Nephron progenitor cell (in vitro differentiated cells): ENCODE measurements at regions not wholly inside any gene's neighbourhood (a gene's known extent, or its start where the extent isn't known, plus 50 kb on each side); places are given as distances from the start of the nearest gene placed in this dataset.

Experiments
- DNase-seq: peaks from one replicate; pipeline ENCODE4 v3.0.0; 2021
- H3K27ac Mint-ChIP-seq: 2 replicates; pipeline ENCODE4 v1.8.0; 2021; ENCODE audit warnings: mild to moderate bottlenecking, moderate library complexity, mixed read lengths
- H3K27me3 Mint-ChIP-seq: 2 replicates; pipeline ENCODE4 v1.8.0; 2021; ENCODE audit warnings: mild to moderate bottlenecking, low read depth, mixed read lengths; ENCODE audit not compliant: poor library complexity
- H3K36me3 Mint-ChIP-seq: 2 replicates; pipeline ENCODE4 v1.8.0; 2021; ENCODE audit warnings: low read depth, mixed read lengths
- H3K4me1 Mint-ChIP-seq: 2 replicates; pipeline ENCODE4 v1.8.0; 2021; ENCODE audit warnings: mixed read lengths
- H3K4me3 Mint-ChIP-seq: 2 replicates; pipeline ENCODE4 v1.8.0; 2021; ENCODE audit warnings: mild to moderate bottlenecking, moderate library complexity, mixed read lengths
- H3K9me3 Mint-ChIP-seq: 2 replicates; pipeline ENCODE4 v1.8.0; 2021; ENCODE audit warnings: mild to moderate bottlenecking, moderate library complexity, mixed read lengths
- CTCF ChIP-seq: fragments of 200-600 bp; sonication (generic); IDR thresholded peaks from 2 replicates; pipeline ENCODE4 v1.5.0; 2021; ENCODE audit warnings: antibody characterized with exemption

GRCh38 chr5:27742805-27743204 lies 704.4 kb upstream of the CDH9 start:
- Mint-ChIP-seq H3K4me3 (no peak overlapping the region), H3K27me3 (no peaks in the 10 kb centered on the region), H3K27ac (no peak overlapping the region), H3K36me3 (peaks cover 4% of the 10 kb centered on the region), H3K9me3 (peaks cover 15% of the 10 kb centered on the region), H3K4me1 (no peaks in the 10 kb centered on the region)
- no peak for DNase-seq
- TF ChIP-seq CTCF, result no peak

GRCh38 chr5:27734838-27735237 lies 696.5 kb upstream of the CDH9 start:
- no peaks in the 10 kb centered on the region for H3K27me3 Mint-ChIP-seq
- DNase-seq, result no peak
- H3K27ac Mint-ChIP-seq, result no peak overlapping the region
- H3K4me1 Mint-ChIP-seq, result no peaks in the 10 kb centered on the region
- H3K9me3 Mint-ChIP-seq, result no peaks in the 10 kb centered on the region
- H3K4me3 Mint-ChIP-seq, result no peak overlapping the region
- H3K36me3 Mint-ChIP-seq, result no peaks in the 10 kb centered on the region
- no peak for TF ChIP-seq CTCF

DNA sequence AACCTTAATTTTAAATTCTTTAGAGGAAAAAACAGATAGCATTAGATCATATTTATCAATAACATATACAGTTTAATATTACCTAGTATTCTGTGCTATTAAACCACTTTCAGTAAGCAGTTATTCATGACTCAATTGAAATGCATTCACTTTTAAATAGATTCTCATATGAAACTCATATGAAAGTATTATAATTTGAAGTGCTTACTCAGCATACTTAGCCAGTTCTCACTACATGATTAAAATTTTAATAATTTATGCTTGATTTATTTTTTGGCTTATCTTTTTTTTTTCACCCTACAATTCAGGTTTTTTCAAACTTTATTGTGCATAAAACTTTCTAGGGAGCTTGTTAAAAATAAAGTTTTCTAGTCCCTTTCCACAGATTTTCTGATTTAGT lies 694.9 kb upstream of the CDH9 start:
- DNase-seq, result no peak
- no peaks in the 10 kb centered on the region for H3K4me1 Mint-ChIP-seq
- no peak for TF ChIP-seq CTCF
- H3K9me3 Mint-ChIP-seq, result no peaks in the 10 kb centered on the region
- H3K27me3 Mint-ChIP-seq, result no peaks in the 10 kb centered on the region
- no peaks in the 10 kb centered on the region for H3K36me3 Mint-ChIP-seq
- no peak overlapping the region for H3K27ac Mint-ChIP-seq
- H3K4me3 Mint-ChIP-seq, result no peak overlapping the region

DNA sequence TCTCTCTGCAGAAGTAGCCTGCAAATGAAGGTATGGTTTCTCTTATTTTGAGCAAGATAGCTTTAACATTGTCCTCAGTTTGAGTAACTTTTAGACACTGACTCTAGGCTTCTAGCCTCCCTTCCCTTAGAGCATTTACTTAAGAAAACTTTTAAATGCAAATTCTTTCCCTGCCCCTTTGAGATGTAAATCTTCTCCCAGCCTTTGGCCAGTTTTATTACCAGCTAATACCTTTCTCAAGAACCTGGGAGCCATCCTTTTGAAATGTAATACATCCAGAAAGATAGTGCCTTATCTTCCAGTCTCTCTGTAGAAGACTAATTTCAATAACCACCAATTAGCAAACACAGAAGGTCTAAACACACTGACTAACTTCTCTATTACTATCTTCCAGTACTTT lies 688.9 kb upstream of the CDH9 start:
- no peak for DNase-seq
- Mint-ChIP-seq H3K9me3 (no peaks in the 10 kb centered on the region), H3K27me3 (no peaks in the 10 kb centered on the region), H3K27ac (no peak overlapping the region), H3K4me3 (no peak overlapping the region), H3K4me1 (peaks cover 5% of the 10 kb centered on the region), H3K36me3 (no peaks in the 10 kb centered on the region)
- no peak for TF ChIP-seq CTCF

DNA sequence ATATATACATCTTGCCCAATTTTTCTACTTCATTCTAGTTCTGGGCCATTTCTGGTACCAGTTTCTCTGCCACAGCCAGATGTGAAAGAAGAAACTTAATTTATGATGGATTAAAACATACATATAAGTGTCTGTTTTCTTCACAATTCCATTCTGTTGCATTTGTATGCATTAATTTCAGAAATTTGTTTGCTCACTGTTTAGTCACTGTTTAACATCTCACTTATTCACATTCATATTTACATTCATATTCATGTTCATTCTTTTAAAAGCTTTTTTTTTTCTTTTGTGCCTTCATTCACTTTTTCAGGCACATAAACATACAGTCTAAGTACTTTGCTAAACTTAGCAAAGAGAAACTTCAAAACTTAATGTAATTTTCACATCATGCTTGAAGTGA lies 684.0 kb upstream of the CDH9 start:
- H3K4me3 Mint-ChIP-seq, result no peak overlapping the region
- H3K9me3 Mint-ChIP-seq, result no peaks in the 10 kb centered on the region
- DNase-seq, result no peak
- H3K27me3 Mint-ChIP-seq, result no peaks in the 10 kb centered on the region
- peaks cover 5% of the 10 kb centered on the region for H3K4me1 Mint-ChIP-seq
- H3K36me3 Mint-ChIP-seq, result no peaks in the 10 kb centered on the region
- no peak overlapping the region for H3K27ac Mint-ChIP-seq
- TF ChIP-seq CTCF, result no peak

- peaks cover 2% of the 10 kb centered on the region for H3K9me3 Mint-ChIP-seq
- H3K4me1 Mint-ChIP-seq, result no peaks in the 10 kb centered on the region
- no peak overlapping the region for H3K27ac Mint-ChIP-seq
- H3K27me3 Mint-ChIP-seq, result no peaks in the 10 kb centered on the region
- TF ChIP-seq CTCF, result no peak
- H3K4me3 Mint-ChIP-seq, result no peak overlapping the region
- DNase-seq, result no peak
- H3K36me3 Mint-ChIP-seq, result no peaks in the 10 kb centered on the region
These were observed 670.1 kb upstream of the CDH9 start for GRCh38 chr5:27708534-27708933.
